T-cell (primary cell): ENCODE measurements at regions not wholly inside any gene's neighbourhood (a gene's known extent, or its start where the extent isn't known, plus 50 kb on each side); places are given as distances from the start of the nearest gene placed in this dataset.

ENCODE experiments used
- ATAC-seq, 4 experiments: fragments of 200-7000 bp in 3 of 4; fragments of 150-1000 bp in 1 of 4; cut with Tn5 transposase; replicated peaks in 1 of 4; 1 replicate in 3 of 4; 2 replicates in 1 of 4; pipeline ENCODE4 v1.10.0; 2021; ENCODE audit warnings: moderate library complexity in 3 of 4, mild to moderate bottlenecking in 2 of 4, moderate number of reproducible peaks in 1 of 4
- CTCF ChIA-PET, 2 donors: fragments of 300-600 bp; sonication (Branson Sonifier 250); formaldehyde crosslinking; loops; one replicate each; lab custom pipeline; 2022; ENCODE audit warnings: antibody characterized with exemption in 2 of 2; lab: Charles Lee
- POLR2A ChIA-PET, 2 donors: fragments of 300-600 bp; sonication (Branson Sonifier 250); formaldehyde crosslinking; loops; one replicate each; lab custom pipeline; 2022; ENCODE audit warnings: antibody characterized with exemption in 2 of 2; lab: Charles Lee
- DNase-seq, 35 experiments: peaks; one replicate each; pipeline versions ENCODE4 v3.0.0 to v3.0.0-alpha.2; 2013 to 2023
- H3K27ac ChIP-seq: one replicate; pipeline ENCODE4 v1.5.1; 2013; ENCODE audit warnings: low read length
- H3K27me3 ChIP-seq, 2 experiments: replicated peaks in 1 of 2; 1 replicate in 1 of 2; 2 replicates in 1 of 2; pipeline versions ENCODE4 v1.6.1 to v1.7.0; 2013; ENCODE audit warnings: low read length in 1 of 2, mixed read lengths in 1 of 2; ENCODE audit not compliant: control insufficient read depth in 2 of 2, insufficient read depth in 2 of 2; ENCODE audit errors: extremely low read depth in 1 of 2
- H3K36me3 ChIP-seq, 2 donors: 1 replicate in 1 of 2; 2 replicates in 1 of 2; pipeline versions ENCODE4 v1.6.1 to v1.7.0; 2013; ENCODE audit warnings: low read length in 1 of 2; ENCODE audit not compliant: control insufficient read depth in 2 of 2, insufficient read depth in 1 of 2; ENCODE audit errors: extremely low read depth in 1 of 2
- H3K4me1 ChIP-seq, 2 experiments: 1 replicate in 1 of 2; 2 replicates in 1 of 2; pipeline versions ENCODE4 v1.6.1 to v1.7.0; 2013; ENCODE audit warnings: low read length in 2 of 2, mixed read lengths in 1 of 2; ENCODE audit not compliant: insufficient read depth in 2 of 2, control insufficient read depth in 1 of 2; ENCODE audit errors: extremely low read depth in 1 of 2
- H3K4me3 ChIP-seq, 2 donors: 1 replicate in 1 of 2; 2 replicates in 1 of 2; pipeline versions ENCODE4 v1.5.1 to v1.7.0; 2013; ENCODE audit warnings: mild to moderate bottlenecking in 2 of 2, low read length in 1 of 2, moderate library complexity in 1 of 2; ENCODE audit not compliant: control insufficient read depth in 1 of 2; ENCODE audit errors: extremely low read depth in 1 of 2
- H3K9me3 ChIP-seq: 2 replicates; pipeline ENCODE4 v1.7.0; 2013
- H3K27ac Mint-ChIP-seq, 2 donors: one replicate each; pipeline ENCODE4 v1.8.0; 2020 to 2021; ENCODE audit warnings: mild to moderate bottlenecking in 2 of 2, mixed read lengths in 2 of 2
- H3K27me3 Mint-ChIP-seq, 2 donors: one replicate each; pipeline ENCODE4 v1.8.0; 2021 to 2022; ENCODE audit warnings: mixed read lengths in 2 of 2
- H3K36me3 Mint-ChIP-seq: one replicate; pipeline ENCODE4 v1.8.0; 2021; ENCODE audit warnings: mixed read lengths
- H3K4me1 Mint-ChIP-seq, 3 donors: one replicate each; pipeline ENCODE4 v1.8.0; 2020 to 2022; ENCODE audit warnings: mixed read lengths in 3 of 3, mild to moderate bottlenecking in 1 of 3
- H3K4me3 Mint-ChIP-seq, 3 donors: one replicate each; pipeline ENCODE4 v1.8.0; 2020 to 2022; ENCODE audit warnings: mild to moderate bottlenecking in 3 of 3, mixed read lengths in 3 of 3, moderate library complexity in 3 of 3
- H3K9me3 Mint-ChIP-seq, 3 donors: one replicate each; pipeline ENCODE4 v1.8.0; 2020 to 2022; ENCODE audit warnings: mixed read lengths in 3 of 3
- WGBS: methylation state at CpG from one replicate; pipeline ENCODE4 v1.1.5; 2013; ENCODE audit warnings: missing lambda C conversion rate; ENCODE audit not compliant: insufficient coverage; 5-methylcytosine and 5-hydroxymethylcytosine counted together

DNA sequence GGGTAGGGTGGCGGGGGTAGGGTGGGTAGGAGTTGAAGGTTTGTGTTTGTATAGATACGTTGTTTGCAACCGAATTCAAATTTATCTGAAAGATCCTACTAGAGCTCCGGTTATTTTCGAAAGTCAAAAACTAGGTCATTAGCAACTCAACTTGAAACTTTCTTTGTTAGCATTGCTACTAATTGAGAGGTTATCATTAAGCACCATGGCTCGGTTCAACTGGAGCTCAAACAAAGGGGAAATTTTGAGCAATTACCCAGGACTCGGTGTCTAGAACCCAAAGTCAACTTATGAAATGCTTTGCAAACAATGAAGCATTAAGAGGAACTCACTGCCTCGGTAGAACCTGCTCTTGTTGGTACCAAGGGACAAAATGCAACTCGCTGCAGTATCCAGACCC is 207.7 kb downstream of the BCAT1 start:
- no peak overlapping the region for H3K27ac Mint-ChIP-seq
- ChIA-PET CTCF (no interaction called here), POLR2A (no interaction called here)
- peak overlapping the region in 1 of 3 donors; percentile 14 for H3K4me3 Mint-ChIP-seq
- no peaks in the 10 kb centered on the region for H3K36me3 Mint-ChIP-seq
- ATAC-seq (no peak), DNase-seq (no peak)
- 61% methylated on average over 4 of the region's 9 CpGs for WGBS
- H3K4me1 ChIP-seq: peaks cover 0 to 2% of the 10 kb centered on the region in 2 experiments
- peaks cover 2 to 23% (median 6%) of the 10 kb centered on the region in 3 donors for H3K4me1 Mint-ChIP-seq
- H3K27me3 Mint-ChIP-seq: no peaks in the 10 kb centered on the region
- no peaks in the 10 kb centered on the region for H3K9me3 ChIP-seq
- no peak overlapping the region for H3K4me3 ChIP-seq
- H3K9me3 Mint-ChIP-seq: no peaks in the 10 kb centered on the region
- H3K36me3 ChIP-seq: no peaks in the 10 kb centered on the region
- no peaks in the 10 kb centered on the region for H3K27me3 ChIP-seq
- no peak overlapping the region for H3K27ac ChIP-seq

DNA sequence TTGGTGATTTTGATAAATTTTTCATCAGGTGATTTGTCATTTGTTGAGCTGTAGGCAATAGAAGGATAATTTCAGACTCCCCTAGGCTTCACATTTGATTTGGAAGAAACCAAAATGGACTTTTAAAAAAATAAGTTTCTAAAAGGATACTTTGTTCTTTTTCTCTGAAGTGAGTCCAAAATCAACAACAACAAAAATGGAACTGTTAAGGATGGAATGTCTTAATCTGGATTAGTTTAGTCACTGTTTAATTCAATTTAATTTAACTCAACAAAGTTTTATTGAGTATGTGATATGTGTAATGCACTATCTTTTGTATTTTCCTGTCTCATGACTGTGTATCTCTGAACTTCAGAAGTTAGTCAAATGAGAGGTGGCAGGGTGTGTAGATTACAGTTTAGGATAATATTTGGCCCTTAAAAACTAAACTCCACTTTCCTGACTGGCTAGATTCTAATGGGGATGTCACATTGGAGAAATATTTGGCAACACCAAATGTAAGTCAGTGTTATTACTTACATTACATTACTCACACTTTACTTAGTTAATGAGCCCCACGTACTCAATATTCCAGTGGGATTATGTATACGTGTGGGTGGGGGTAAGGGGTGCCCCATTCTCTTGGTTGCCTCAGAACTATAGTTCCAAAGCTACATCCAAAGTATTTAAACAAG is 209.7 kb downstream of the BCAT1 start:
- H3K9me3 Mint-ChIP-seq: no peaks in the 10 kb centered on the region
- no peaks in the 10 kb centered on the region for H3K27me3 Mint-ChIP-seq
- DNase-seq: no peak
- H3K4me1 Mint-ChIP-seq: peaks cover 2 to 23% (median 6%) of the 10 kb centered on the region in 3 donors
- ChIA-PET POLR2A (no interaction called here), CTCF (no interaction called here)
- Histone ChIP-seq H3K27me3 (no peaks in the 10 kb centered on the region), H3K27ac (no peak overlapping the region), H3K4me1 (peaks cover 0 to 2% of the 10 kb centered on the region in 2 experiments), H3K4me3 (no peak overlapping the region), H3K36me3 (no peaks in the 10 kb centered on the region), H3K9me3 (no peaks in the 10 kb centered on the region)
- WGBS: no CpG with 5 or more reads among the region's 2 CpGs
- no peaks in the 10 kb centered on the region for H3K36me3 Mint-ChIP-seq
- H3K4me3 Mint-ChIP-seq: no peak overlapping the region
- no peak for ATAC-seq
- no peak overlapping the region for H3K27ac Mint-ChIP-seq

DNA sequence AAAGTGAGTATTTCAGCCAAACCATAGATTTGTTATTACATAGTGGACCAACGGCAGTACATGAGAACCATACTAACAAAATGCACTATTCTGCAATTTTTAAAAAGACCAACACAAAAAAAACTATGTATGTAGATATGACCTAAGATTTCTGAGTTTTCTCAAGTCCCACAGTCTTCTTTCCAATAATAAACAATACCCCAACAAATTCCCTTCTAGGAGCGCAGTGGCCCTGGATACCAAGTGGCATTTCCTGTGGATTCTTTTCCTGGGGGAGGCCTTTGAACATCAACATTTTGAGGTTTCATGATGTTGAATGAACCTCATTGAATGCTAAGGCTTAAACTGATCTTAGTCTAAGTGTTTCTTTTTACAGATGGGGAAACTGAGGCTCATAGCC is 210.5 kb downstream of the BCAT1 start:
- CTCF ChIA-PET: no interaction called here

DNA sequence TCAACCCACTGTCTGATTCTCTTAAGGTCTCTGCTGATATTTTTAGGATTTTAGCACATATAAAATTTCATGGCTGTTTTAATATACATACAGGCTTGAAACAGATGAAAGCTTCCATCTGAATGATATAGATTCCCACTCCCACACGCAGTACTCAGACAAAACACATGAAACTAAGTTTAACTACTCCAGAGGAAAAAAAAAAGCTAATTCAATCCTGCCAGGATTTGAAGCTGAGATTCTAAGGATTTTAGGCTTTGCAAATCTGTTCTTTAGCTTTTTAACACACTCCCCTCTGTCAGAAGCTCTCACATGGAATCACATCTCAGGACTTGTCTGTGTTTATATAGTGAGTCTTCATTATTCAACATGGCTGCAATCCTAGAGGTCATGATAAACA is 217.3 kb downstream of the BCAT1 start:
- Histone ChIP-seq H3K36me3 (no peaks in the 10 kb centered on the region), H3K4me3 (no peak overlapping the region), H3K27ac (no peak overlapping the region), H3K4me1 (no peaks in the 10 kb centered on the region), H3K27me3 (no peaks in the 10 kb centered on the region), H3K9me3 (no peaks in the 10 kb centered on the region)
- POLR2A ChIA-PET: no interaction called here
- no peak overlapping the region for H3K4me3 Mint-ChIP-seq
- H3K27ac Mint-ChIP-seq: no peak overlapping the region
- no peaks in the 10 kb centered on the region for H3K9me3 Mint-ChIP-seq
- H3K27me3 Mint-ChIP-seq: no peaks in the 10 kb centered on the region
- no CpG with 5 or more reads among the region's 1 CpG for WGBS
- ATAC-seq: no peak
- no peaks in the 10 kb centered on the region for H3K36me3 Mint-ChIP-seq
- no peak for DNase-seq
- H3K4me1 Mint-ChIP-seq: peaks cover 0 to 7% (median 0%) of the 10 kb centered on the region in 3 donors
- CTCF ChIA-PET: interaction anchor here in 1 of 2 donors (0.6 kb wide), 1 partner anchor 1015 kb away, joined by 5 read pairs; no protein-coding TSS in a partner anchor

More for the DNA sequence above, 210.5 kb downstream of the BCAT1 start:
- POLR2A ChIA-PET: no interaction called here
- peaks cover 2 to 23% (median 6%) of the 10 kb centered on the region in 3 donors for H3K4me1 Mint-ChIP-seq
- DNase-seq: no peak
- Histone ChIP-seq H3K4me3 (no peak overlapping the region), H3K36me3 (no peaks in the 10 kb centered on the region), H3K9me3 (no peaks in the 10 kb centered on the region), H3K4me1 (peaks cover 0 to 2% of the 10 kb centered on the region in 2 experiments), H3K27ac (no peak overlapping the region), H3K27me3 (no peaks in the 10 kb centered on the region)
- WGBS: no CpG with 5 or more reads among the region's 2 CpGs
- H3K36me3 Mint-ChIP-seq: no peaks in the 10 kb centered on the region
- H3K4me3 Mint-ChIP-seq: no peak overlapping the region
- no peaks in the 10 kb centered on the region for H3K9me3 Mint-ChIP-seq
- no peak for ATAC-seq
- H3K27me3 Mint-ChIP-seq: no peaks in the 10 kb centered on the region
- H3K27ac Mint-ChIP-seq: no peak overlapping the region

DNA sequence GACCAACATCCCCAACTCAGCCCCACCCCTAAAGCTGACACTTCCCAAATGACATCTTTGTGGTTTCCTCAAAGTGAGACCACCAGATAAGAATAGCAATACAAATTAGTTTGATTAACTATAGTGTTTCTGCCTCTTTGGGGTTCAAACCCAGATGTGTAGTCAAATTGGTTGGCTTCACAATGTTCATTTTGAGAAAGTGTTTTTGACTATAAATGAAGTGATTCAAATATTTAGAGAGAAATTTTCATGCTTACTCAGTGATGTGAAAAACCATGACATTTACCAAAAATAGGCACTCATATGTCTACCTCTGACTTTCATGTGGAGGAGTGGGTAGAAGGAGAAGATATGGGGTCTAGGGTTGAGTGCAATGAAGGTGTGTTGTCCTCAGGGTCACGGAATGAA is 218.4 kb downstream of the BCAT1 start:
- Histone ChIP-seq H3K4me1 (no peaks in the 10 kb centered on the region), H3K27ac (no peak overlapping the region), H3K9me3 (no peaks in the 10 kb centered on the region), H3K4me3 (no peak overlapping the region), H3K36me3 (no peaks in the 10 kb centered on the region), H3K27me3 (no peaks in the 10 kb centered on the region)
- Mint-ChIP-seq H3K4me1 (peaks cover 0 to 7% (median 0%) of the 10 kb centered on the region in 3 donors), H3K27me3 (no peaks in the 10 kb centered on the region), H3K36me3 (no peaks in the 10 kb centered on the region), H3K27ac (no peak overlapping the region), H3K4me3 (no peak overlapping the region), H3K9me3 (no peaks in the 10 kb centered on the region)
- DNase-seq (no peak), ATAC-seq (no peak)
- ChIA-PET CTCF (no interaction called here), POLR2A (no interaction called here)
- WGBS: no CpG with 5 or more reads among the region's 1 CpG

DNA sequence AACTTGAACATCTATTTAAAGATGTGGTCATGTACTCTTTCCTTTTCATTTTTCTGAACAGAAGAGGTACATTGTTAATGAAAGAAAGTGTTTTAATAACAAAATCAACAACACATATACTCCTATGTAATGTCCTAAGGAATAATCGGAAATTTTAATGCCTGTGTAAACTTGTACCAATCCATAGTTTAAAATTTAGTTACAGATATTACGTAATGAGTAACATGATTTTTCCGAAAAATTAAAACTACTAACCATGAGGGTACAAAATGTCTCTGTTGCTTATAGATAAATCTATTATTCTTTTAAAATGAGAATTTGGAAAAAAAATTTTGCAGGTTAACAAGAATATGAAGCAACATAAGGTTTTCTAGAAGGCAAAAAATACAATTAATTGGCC is 220.1 kb downstream of the BCAT1 start:
- H3K36me3 ChIP-seq: no peaks in the 10 kb centered on the region
- Mint-ChIP-seq H3K9me3 (no peaks in the 10 kb centered on the region), H3K4me3 (no peak overlapping the region), H3K4me1 (peaks cover 0 to 7% (median 0%) of the 10 kb centered on the region in 3 donors), H3K27me3 (no peaks in the 10 kb centered on the region), H3K36me3 (no peaks in the 10 kb centered on the region), H3K27ac (no peak overlapping the region)
- DNase-seq (no peak), ATAC-seq (no peak)
- H3K27me3 ChIP-seq: no peaks in the 10 kb centered on the region
- no peaks in the 10 kb centered on the region for H3K4me1 ChIP-seq
- no CpG with 5 or more reads among the region's 3 CpGs for WGBS
- no peaks in the 10 kb centered on the region for H3K9me3 ChIP-seq
- H3K4me3 ChIP-seq: no peak overlapping the region
- ChIA-PET POLR2A (no interaction called here), CTCF (no interaction called here)
- no peak overlapping the region for H3K27ac ChIP-seq

DNA sequence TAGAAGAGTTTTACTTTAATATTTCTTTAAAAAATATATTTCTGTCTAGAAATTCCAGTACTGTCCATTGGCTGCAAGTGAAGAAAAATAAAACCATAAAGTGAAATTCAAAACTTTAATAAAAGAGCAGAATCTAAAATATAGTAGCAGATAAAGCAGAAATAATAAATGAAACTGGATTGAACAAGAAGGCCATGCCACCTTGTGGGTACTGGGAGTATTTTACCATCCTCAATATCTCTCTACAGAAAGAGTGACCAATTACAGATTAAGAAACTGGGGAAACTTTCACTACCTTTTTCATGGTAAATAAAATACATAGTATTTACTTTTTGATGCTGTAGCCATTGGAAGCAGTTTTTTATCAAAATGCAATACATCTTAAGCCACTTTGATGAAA is 220.5 kb downstream of the BCAT1 start:
- no peak for ATAC-seq

More for the DNA sequence above, 220.5 kb downstream of the BCAT1 start:
- H3K4me3 Mint-ChIP-seq: no peak overlapping the region
- CTCF ChIA-PET: no interaction called here
- no peaks in the 10 kb centered on the region for H3K27me3 ChIP-seq
- H3K4me1 Mint-ChIP-seq: peaks cover 0 to 7% (median 0%) of the 10 kb centered on the region in 3 donors
- no peak overlapping the region for H3K4me3 ChIP-seq
- no peak for DNase-seq
- H3K27ac Mint-ChIP-seq: no peak overlapping the region
- no peaks in the 10 kb centered on the region for H3K36me3 ChIP-seq
- POLR2A ChIA-PET: no interaction called here
- no peaks in the 10 kb centered on the region for H3K9me3 ChIP-seq
- H3K9me3 Mint-ChIP-seq: no peaks in the 10 kb centered on the region
- no peaks in the 10 kb centered on the region for H3K36me3 Mint-ChIP-seq
- no peaks in the 10 kb centered on the region for H3K4me1 ChIP-seq
- no peak overlapping the region for H3K27ac ChIP-seq
- H3K27me3 Mint-ChIP-seq: no peaks in the 10 kb centered on the region
